IMR-90 (cell line): ENCODE measurements at regions not wholly inside any gene's neighbourhood (a gene's known extent, or its start where the extent isn't known, plus 50 kb on each side); places are given as distances from the start of the nearest gene placed in this dataset. TPM values are rescaled to one million over a fixed set of nuclear protein-coding genes. Genes with fewer than 3 reads are reported as not detected.

Experiments
- microRNA-seq, 2 experiments: library from miRNA; stranded (forward) in 1 of 2; unstranded in 1 of 2; fragments of 10-50 nt in 1 of 2; fragments of <30 nt in 1 of 2; gene quantifications in 1 of 2; microRNA quantifications in 1 of 2; one replicate each; pipeline versions ENCODE3 to v1.1.0; 2013 to 2020; ENCODE audit not compliant: insufficient read depth in 1 of 2, insufficient read length in 1 of 2, unreplicated experiment in 1 of 2
- small RNA-seq, 5 experiments: library from RNA; depleted of rRNA; stranded (forward); fragments of <200 nt; gene quantifications; one replicate each; pipeline ENCODE3, GENCODE V24; 2012

Small RNA genes in the stretch of these regions (microRNA-seq; reads per million reads assigned to microRNA genes)
- not detected for gene AL355375.2 (ENCODE audit: insufficient read depth, insufficient read length)

Small RNA genes in the stretch of these regions (small RNA-seq; reads per million reads assigned to genes)
- gene AL355375.2: 0 reads per million in 5 experiments
